GM18505 (cell line): ENCODE measurements at regions not wholly inside any gene's neighbourhood (a gene's known extent, or its start where the extent isn't known, plus 50 kb on each side); places are given as distances from the start of the nearest gene placed in this dataset.
"Not testable (repeated sequence)": the region's sequence is repeated elsewhere in the genome, so short reads cannot be mapped to it uniquely, and the experiment has no call there.

ENCODE experiments used
- ATAC-seq: cut with Tn5 transposase; IDR thresholded peaks from one replicate; pipeline ENCODE4 v1.9.1; 2021; ENCODE audit not compliant: unreplicated experiment
- POLR2A ChIP-seq: IDR thresholded peaks from 4 replicates; pipeline ENCODE4 v1.6.1; 2011; ENCODE audit warnings: borderline replicate concordance; ENCODE audit not compliant: insufficient read depth, insufficient read length; ENCODE audit errors: extremely low read depth

- no peak for ATAC-seq
- TF ChIP-seq POLR2A: no peak
These were observed 73.5 kb upstream of the NEDD4L start for GRCh38 chr18:57970356-57971095.

GRCh38 chr18:57969824-57970223, 74.2 kb upstream of the NEDD4L start:
- no peak for ATAC-seq
- TF ChIP-seq POLR2A: no peak

- ATAC-seq: no peak
- TF ChIP-seq POLR2A: no peak
These were observed 78.8 kb upstream of the NEDD4L start for GRCh38 chr18:57965246-57965645.

GRCh38 chr18:57961876-57962505, 82.0 kb upstream of the NEDD4L start:
- ATAC-seq: no peak
- TF ChIP-seq POLR2A: no peak

GRCh38 chr18:57961411-57961810, 82.6 kb upstream of the NEDD4L start:
- no peak for ATAC-seq
- no peak for TF ChIP-seq POLR2A

- TF ChIP-seq POLR2A: no peak
- no peak for ATAC-seq
These were observed 84.7 kb upstream of the NEDD4L start for GRCh38 chr18:57959278-57959677.

DNA sequence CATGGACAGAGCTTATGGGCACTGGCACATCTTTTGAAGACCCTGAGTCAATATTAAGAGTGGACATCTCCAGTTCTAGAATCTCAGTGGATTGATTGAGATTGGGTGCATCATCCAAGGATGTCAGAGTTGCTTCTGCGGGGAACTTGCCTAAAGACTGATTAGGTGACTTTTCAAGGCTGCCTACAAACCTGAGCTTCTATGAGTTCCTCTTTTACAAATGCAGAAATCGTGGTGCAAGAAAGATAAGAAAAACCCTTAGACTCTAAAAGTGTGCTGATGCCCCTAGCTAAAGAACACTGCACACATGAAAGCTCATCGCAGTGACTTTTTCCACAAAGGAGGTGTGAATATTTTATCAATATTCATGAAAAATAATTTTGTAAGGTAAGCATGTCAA, 86.8 kb upstream of the NEDD4L start:
- TF ChIP-seq POLR2A: no peak
- ATAC-seq: no peak

GRCh38 chr18:57956491-57956890, 87.5 kb upstream of the NEDD4L start:
- no peak for ATAC-seq
- TF ChIP-seq POLR2A: no peak

DNA sequence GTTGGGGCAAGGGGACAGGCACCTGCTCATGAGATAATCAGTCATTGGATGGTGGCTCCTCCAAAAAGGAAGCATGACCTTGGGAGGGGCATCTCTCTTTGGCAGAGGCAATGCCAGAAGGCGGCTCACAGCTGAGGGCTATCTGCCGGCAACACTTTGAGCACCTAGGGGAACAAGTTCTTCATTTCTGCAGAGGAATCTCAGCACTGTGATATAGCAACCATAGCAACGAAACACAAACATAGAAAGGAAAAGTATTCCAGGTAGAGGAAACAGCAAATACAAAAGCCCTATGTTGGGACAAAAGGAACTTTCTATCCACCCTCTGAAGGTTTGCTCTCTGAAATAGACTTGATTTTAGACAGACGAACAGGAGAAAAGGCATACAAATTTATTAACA, 89.1 kb upstream of the NEDD4L start:
- no peak for ATAC-seq
- no peak for TF ChIP-seq POLR2A

DNA sequence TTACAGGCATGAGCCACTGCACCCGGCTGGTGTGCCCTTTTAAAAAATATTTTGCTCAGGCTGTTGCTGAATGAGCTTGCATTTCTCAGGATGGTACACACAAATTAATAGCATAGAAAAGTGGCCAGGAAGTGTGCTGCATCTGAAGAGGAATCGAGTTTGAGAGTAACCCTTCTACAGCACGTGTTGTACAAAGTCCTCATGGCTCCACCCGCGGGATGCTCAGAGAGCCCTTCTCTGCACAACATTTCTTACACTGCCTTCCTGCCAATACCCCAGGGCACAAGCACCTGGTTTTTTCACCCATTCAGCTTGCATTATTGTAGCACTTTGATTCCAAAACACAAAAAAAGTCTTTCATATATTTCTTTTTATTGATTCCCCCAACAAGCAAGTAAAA, 90.1 kb upstream of the NEDD4L start:
- ATAC-seq: no peak
- no peak for TF ChIP-seq POLR2A

DNA sequence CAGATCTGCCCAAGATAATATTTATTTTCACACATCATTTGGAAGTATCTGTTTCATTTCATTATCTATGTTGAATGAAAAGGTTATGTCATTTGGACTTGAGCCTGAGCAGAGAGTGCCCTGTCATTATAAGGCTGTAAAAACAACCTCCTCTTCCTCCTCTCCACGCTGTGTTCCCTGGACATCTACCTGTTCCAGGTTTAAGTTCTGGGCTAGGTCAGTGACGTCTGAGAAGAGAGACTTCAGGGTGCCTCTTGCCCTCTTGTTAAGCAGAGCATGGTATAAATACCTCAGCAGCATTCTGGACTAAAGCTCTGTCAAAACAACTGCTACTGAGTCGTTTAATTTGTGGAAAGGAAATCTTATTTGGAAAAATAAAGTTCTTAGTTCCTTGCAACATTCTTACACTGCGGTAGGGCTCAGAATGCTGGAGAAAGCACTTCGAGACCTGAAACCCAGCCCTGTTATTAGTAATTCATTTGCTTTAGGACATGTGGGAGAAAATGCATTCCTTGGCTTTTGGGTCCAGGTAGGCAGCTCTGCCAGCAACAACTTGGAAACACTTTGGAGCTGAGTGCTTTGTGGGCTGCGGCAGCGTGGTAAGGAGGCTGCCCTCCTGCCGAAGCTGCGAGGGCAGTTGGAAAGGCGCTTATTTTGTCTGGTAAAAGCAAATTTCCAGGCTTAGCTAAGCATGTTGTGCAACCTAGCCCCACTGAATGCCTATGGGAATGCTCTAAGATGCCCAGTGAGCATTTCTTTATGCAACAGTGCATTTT, 91.8 kb upstream of the NEDD4L start:
- ATAC-seq: no peak
- TF ChIP-seq POLR2A: no peak

DNA sequence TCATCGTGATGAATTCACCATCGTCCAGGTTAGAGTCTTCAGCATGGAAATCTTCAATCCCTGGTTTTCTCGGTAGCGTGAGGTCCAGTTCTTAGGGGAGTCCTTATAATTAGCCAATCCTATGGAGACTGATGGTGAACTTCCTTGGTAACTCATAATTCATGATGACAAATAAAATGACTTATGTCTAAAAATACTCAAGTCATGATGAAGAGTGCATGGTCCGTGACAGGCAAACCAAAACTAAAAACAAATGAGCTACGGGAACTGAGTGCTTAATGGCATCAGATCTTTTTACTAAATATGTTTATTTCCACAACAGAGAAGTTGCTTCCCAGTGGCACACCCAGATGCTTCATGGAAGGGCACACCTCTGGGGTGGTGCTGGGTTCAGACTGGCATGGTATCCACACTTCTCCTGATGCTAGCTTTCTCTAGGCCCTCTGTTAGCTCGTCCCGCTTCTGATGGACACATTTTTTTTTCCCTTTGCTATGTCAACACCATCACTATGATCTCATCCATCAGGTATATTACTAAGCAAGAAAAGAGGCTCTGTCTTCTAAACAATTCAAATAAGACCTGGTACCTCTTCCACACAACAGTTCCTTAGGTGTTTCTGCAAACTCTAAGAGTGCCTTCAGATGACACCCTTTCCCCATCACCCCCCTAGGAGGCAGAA, 92.8 kb upstream of the NEDD4L start:
- TF ChIP-seq POLR2A: no peak
- no peak for ATAC-seq

GRCh38 chr18:57950542-57950941, 93.5 kb upstream of the NEDD4L start:
- no peak for ATAC-seq
- no peak for TF ChIP-seq POLR2A

- not testable (repeated sequence) for ATAC-seq
These were observed 94.7 kb upstream of the NEDD4L start for GRCh38 chr18:57949335-57949734.
